KMS-11 (cell line): ENCODE measurements at regions not wholly inside any gene's neighbourhood (a gene's known extent, or its start where the extent isn't known, plus 50 kb on each side); places are given as distances from the start of the nearest gene placed in this dataset.

Source experiments
- H2AFZ ChIP-seq: fragments of 200-600 bp; sonication (generic); 2 replicates; pipeline ENCODE4 v1.6.1; 2016; ENCODE audit warnings: antibody characterized with exemption, mixed run types, low read depth
- H3K27ac ChIP-seq: fragments of 200-600 bp; sonication (generic); 2 replicates; pipeline ENCODE4 v1.6.1; 2016; ENCODE audit warnings: mild to moderate bottlenecking, mixed run types
- H3K27me3 ChIP-seq: fragments of 200-600 bp; sonication (generic); 2 replicates; pipeline ENCODE4 v1.6.1; 2017; ENCODE audit warnings: mild to moderate bottlenecking, low read depth, mixed run types, moderate library complexity; ENCODE audit not compliant: insufficient read depth
- H3K36me3 ChIP-seq: fragments of 200-600 bp; sonication (generic); 2 replicates; pipeline ENCODE4 v1.6.1; 2017; ENCODE audit warnings: mild to moderate bottlenecking, mixed run types; ENCODE audit not compliant: insufficient read depth
- H3K4me1 ChIP-seq: fragments of 200-600 bp; sonication (generic); 2 replicates; pipeline ENCODE4 v1.6.1; 2016; ENCODE audit warnings: mild to moderate bottlenecking, low read depth, mixed run types; ENCODE audit not compliant: poor library complexity, severe bottlenecking
- H3K4me2 ChIP-seq: fragments of 200-600 bp; sonication (generic); 2 replicates; pipeline ENCODE4 v1.7.0; 2016; ENCODE audit warnings: mild to moderate bottlenecking, mixed run types
- H3K4me3 ChIP-seq: fragments of 200-600 bp; sonication (generic); IDR thresholded peaks from 2 replicates; pipeline ENCODE4 v1.6.1; 2017; ENCODE audit warnings: low read depth, low read length, mixed read lengths; ENCODE audit not compliant: insufficient read depth
- H3K79me2 ChIP-seq: fragments of 200-600 bp; sonication (generic); 2 replicates; pipeline ENCODE4 v1.6.1; 2016; ENCODE audit warnings: low read depth, mixed run types; ENCODE audit not compliant: insufficient read depth
- H3K9ac ChIP-seq: fragments of 200-600 bp; sonication (generic); 2 replicates; pipeline ENCODE4 v1.6.1; 2016; ENCODE audit warnings: mild to moderate bottlenecking, mixed run types
- H4K20me1 ChIP-seq: fragments of 200-600 bp; sonication (generic); 2 replicates; pipeline ENCODE4 v1.6.1; 2016; ENCODE audit warnings: mild to moderate bottlenecking, mixed run types; ENCODE audit not compliant: insufficient read depth
- CTCF ChIP-seq: fragments of 200-600 bp; sonication (generic); conservative IDR thresholded peaks from 2 replicates; pipeline ENCODE4 v1.6.1; 2017; ENCODE audit warnings: low read depth, mild to moderate bottlenecking, antibody characterized with exemption, low read length, moderate library complexity, mixed read lengths

- H3K27ac ChIP-seq: no peak overlapping the region
Measured at GRCh38 chr15:88342666-88343065, 86.1 kb upstream of the NTRK3 start.

GRCh38 chr15:88341653-88342052 lies 85.1 kb upstream of the NTRK3 start:
- H3K4me1 ChIP-seq: no peaks in the 10 kb centered on the region
- no peaks in the 10 kb centered on the region for H3K36me3 ChIP-seq
- no peak overlapping the region for H2AFZ ChIP-seq
- H3K27me3 ChIP-seq: no peaks in the 10 kb centered on the region
- no peak overlapping the region for H3K4me3 ChIP-seq
- no peaks in the 10 kb centered on the region for H3K79me2 ChIP-seq
- H3K27ac ChIP-seq: no peak overlapping the region
- H4K20me1 ChIP-seq: no peaks in the 10 kb centered on the region
- no peak overlapping the region for H3K4me2 ChIP-seq
- no peak for TF ChIP-seq CTCF
- no peak overlapping the region for H3K9ac ChIP-seq

More at GRCh38 chr15:88342666-88343065, 86.1 kb upstream of the NTRK3 start:
- no peak overlapping the region for H3K9ac ChIP-seq
- no peaks in the 10 kb centered on the region for H3K36me3 ChIP-seq
- TF ChIP-seq CTCF: no peak
- no peaks in the 10 kb centered on the region for H3K27me3 ChIP-seq
- H3K4me1 ChIP-seq: no peaks in the 10 kb centered on the region
- H3K79me2 ChIP-seq: no peaks in the 10 kb centered on the region
- no peaks in the 10 kb centered on the region for H4K20me1 ChIP-seq
- H2AFZ ChIP-seq: no peak overlapping the region
- H3K4me3 ChIP-seq: no peak overlapping the region
- H3K4me2 ChIP-seq: no peak overlapping the region

- Histone ChIP-seq H3K4me3 (no peak overlapping the region), H2AFZ (no peak overlapping the region), H3K9ac (no peak overlapping the region), H3K79me2 (no peaks in the 10 kb centered on the region), H3K36me3 (no peaks in the 10 kb centered on the region), H3K4me1 (no peaks in the 10 kb centered on the region), H4K20me1 (no peaks in the 10 kb centered on the region), H3K27ac (no peak overlapping the region), H3K4me2 (no peak overlapping the region), H3K27me3 (no peaks in the 10 kb centered on the region)
- TF ChIP-seq CTCF: no peak
Measured at GRCh38 chr15:88341006-88341405, 84.5 kb upstream of the NTRK3 start.

- Histone ChIP-seq H3K4me2 (no peak overlapping the region), H3K4me3 (no peak overlapping the region), H3K9ac (no peak overlapping the region), H3K27me3 (no peaks in the 10 kb centered on the region), H3K79me2 (no peaks in the 10 kb centered on the region), H4K20me1 (no peaks in the 10 kb centered on the region), H2AFZ (no peak overlapping the region), H3K27ac (no peak overlapping the region), H3K4me1 (no peaks in the 10 kb centered on the region), H3K36me3 (no peaks in the 10 kb centered on the region)
- no peak for TF ChIP-seq CTCF
Measured at GRCh38 chr15:88337993-88338392, 81.5 kb upstream of the NTRK3 start.
